HepG2 (cell line): ENCODE measurements at regions not wholly inside any gene's neighbourhood (a gene's known extent, or its start where the extent isn't known, plus 50 kb on each side); places are given as distances from the start of the nearest gene placed in this dataset.

ENCODE experiments used
- ATAC-seq: fragments of 200-7000 bp; cut with Tn5 transposase; 3 replicates; pipeline ENCODE4 v1.9.1; 2020; ENCODE audit warnings: mild to moderate bottlenecking, moderate library complexity
- BruUV-seq: library from RNA; stranded (reverse); fragments of 400-500 nt; replicated peaks from 2 replicates; lab custom pipeline; 2021; lab: Mats Ljungman, UMichigan
- CTCF ChIA-PET: fragments of 300-600 bp; formaldehyde crosslinking; extraction: SDS; loops from one replicate; lab custom pipeline; 2021; ENCODE audit warnings: low total read pairs, inconsistent platforms, low intra/inter-chr PET ratio; lab: Yijun Ruan, JAX
- POLR2A ChIA-PET: fragments of 350-600 bp; sonication (Branson Sonifier 250); formaldehyde crosslinking; loops from one replicate; lab custom pipeline; 2020; ENCODE audit warnings: antibody characterized with exemption, inconsistent platforms; lab: Yijun Ruan, JAX
- DNase-seq: peaks from one replicate; pipeline ENCODE4 v3.0.0-alpha.2; 2015; ENCODE audit warnings: low spot score
- FAIRE-seq: peaks from 3 replicates; lab custom pipeline; 2011; peaks lifted over from hg19 to GRCh38; lab: Jason Lieb, UNC
- H2AFZ ChIP-seq: one replicate; pipeline ENCODE4 v1.6.1; 2011; ENCODE audit warnings: low read length, inconsistent platforms
- H3K27ac ChIP-seq: fragments of 300-600 bp; 3 replicates; pipeline ENCODE4 v1.8.0; 2011; ENCODE audit warnings: mixed run types, mild to moderate bottlenecking, mixed read lengths, low read length, inconsistent platforms; ENCODE audit not compliant: insufficient read depth; ENCODE audit errors: extremely low read length
- H3K27me3 ChIP-seq, 2 experiments: fragments of 200-600 bp in 1 of 2; 2 replicates in 1 of 2; 3 replicates in 1 of 2; pipeline versions ENCODE4 v1.6.0 to v1.8.0; 2011; ENCODE audit warnings: low read length in 2 of 2, mild to moderate bottlenecking in 2 of 2, moderate library complexity in 2 of 2, inconsistent platforms in 1 of 2; ENCODE audit not compliant: insufficient read depth in 2 of 2, control insufficient read depth in 1 of 2
- H3K36me3 ChIP-seq, 2 experiments: fragments of 200-600 bp in 1 of 2; replicated peaks in 1 of 2; 2 replicates in 1 of 2; 3 replicates in 1 of 2; pipeline versions ENCODE4 v1.5.1 to v1.8.0; 2011; ENCODE audit warnings: low read length in 2 of 2, inconsistent platforms in 1 of 2; ENCODE audit not compliant: insufficient read depth in 2 of 2, control insufficient read depth in 1 of 2
- H3K4me1 ChIP-seq: 2 replicates; pipeline ENCODE4 v1.5.1; 2012; ENCODE audit warnings: low read length, inconsistent platforms; ENCODE audit not compliant: insufficient read depth
- H3K4me2 ChIP-seq: 2 replicates; pipeline ENCODE4 v1.6.0; 2011; ENCODE audit warnings: low read depth, low read length, inconsistent platforms
- H3K4me3 ChIP-seq, 3 experiments: fragments of 200-600 bp in 1 of 3; sonication (generic), shearing (Covaris generic) in 1 of 3; replicated peaks in 1 of 3; 2 replicates each; pipeline ENCODE4 v1.5.1; 2011 to 2016; ENCODE audit warnings: low read length in 3 of 3, inconsistent platforms in 2 of 3, low read depth in 2 of 3, mild to moderate bottlenecking in 2 of 3, control low read depth in 1 of 3, mixed read lengths in 1 of 3; ENCODE audit not compliant: insufficient read depth in 1 of 3
- H3K79me2 ChIP-seq: one replicate; pipeline ENCODE4 v1.6.1; 2011; ENCODE audit warnings: low read length, inconsistent platforms; ENCODE audit not compliant: insufficient read depth
- H3K9ac ChIP-seq: 2 replicates; pipeline ENCODE4 v1.6.0; 2011; ENCODE audit warnings: mild to moderate bottlenecking, low read depth, low read length, inconsistent platforms; ENCODE audit not compliant: insufficient read depth
- H3K9me3 ChIP-seq: 2 replicates; pipeline ENCODE4 v1.5.1; 2012; ENCODE audit warnings: mild to moderate bottlenecking, low read length
- H4K20me1 ChIP-seq: 2 replicates; pipeline ENCODE4 v1.6.0; 2011; ENCODE audit warnings: inconsistent platforms, mild to moderate bottlenecking, low read length, moderate library complexity; ENCODE audit not compliant: insufficient read depth
- CHD4 ChIP-seq: fragments of 200-600 bp; sonication (generic); IDR thresholded peaks from 2 replicates; pipeline ENCODE4 v1.7.0; 2017; ENCODE audit warnings: mild to moderate bottlenecking, low read length, borderline replicate concordance
- ETV6 ChIP-seq: sonication (generic); formaldehyde crosslinking; conservative IDR thresholded peaks from 2 replicates; pipeline ENCODE4 v1.4.0; 2020; ENCODE audit warnings: missing genetic modification reagents
- FOXK2 ChIP-seq: fragments of 450-650 bp; IDR thresholded peaks from 2 replicates; pipeline ENCODE4 v1.6.1; 2016
- HNF4G ChIP-seq, 2 experiments: sonication (generic) in 1 of 2; formaldehyde crosslinking in 1 of 2; IDR thresholded peaks; 2 replicates each; pipeline versions ENCODE4 v1.4.0 to v1.6.1; 2011 to 2020; ENCODE audit warnings: borderline replicate concordance in 2 of 2, low read depth in 2 of 2, mild to moderate bottlenecking in 2 of 2, low read length in 1 of 2, missing genetic modification reagents in 1 of 2, moderate library complexity in 1 of 2
- RXRB ChIP-seq: IDR thresholded peaks from 2 replicates; pipeline ENCODE4 v1.6.1; 2016; ENCODE audit warnings: borderline replicate concordance, missing genetic modification reagents, missing compliant biosample characterization
- SRSF4 ChIP-seq: fragments of 200-400 bp; formaldehyde crosslinking; IDR thresholded peaks from one replicate; pipeline ENCODE4 v1.6.1; 2018; ENCODE audit warnings: mild to moderate bottlenecking, low read depth, low read length, moderate library complexity; ENCODE audit not compliant: poor library complexity, severe bottlenecking
- SRY ChIP-seq: sonication (generic); formaldehyde crosslinking; IDR thresholded peaks from 2 replicates; pipeline ENCODE4 v1.8.0; 2022; ENCODE audit warnings: mild to moderate bottlenecking, missing genetic modification reagents
- STAG1 ChIP-seq: sonication (generic); formaldehyde crosslinking; IDR thresholded peaks from 2 replicates; pipeline ENCODE4 v1.4.0; 2020; ENCODE audit warnings: missing genetic modification reagents
- YEATS2 ChIP-seq: sonication (generic); formaldehyde crosslinking; IDR thresholded peaks from 2 replicates; pipeline ENCODE4 v1.4.0; 2020; ENCODE audit warnings: missing genetic modification reagents, borderline replicate concordance
- ZNF282 ChIP-seq: fragments of 450-650 bp; IDR thresholded peaks from 2 replicates; pipeline ENCODE4 v1.6.1; 2018; ENCODE audit not compliant: partially characterized antibody
- ZNF350 ChIP-seq: sonication (generic); formaldehyde crosslinking; IDR thresholded peaks from 2 replicates; pipeline ENCODE4 v1.4.0; 2020; ENCODE audit warnings: mild to moderate bottlenecking, low read depth, missing genetic modification reagents, borderline replicate concordance
- ZNF672 ChIP-seq: sonication (generic); formaldehyde crosslinking; IDR thresholded peaks from 2 replicates; pipeline ENCODE4 v1.8.1; 2022; ENCODE audit warnings: missing genetic modification reagents
- ZNF724P ChIP-seq: sonication (generic); formaldehyde crosslinking; IDR thresholded peaks from 2 replicates; pipeline ENCODE4 v1.8.0; 2022; ENCODE audit warnings: missing genetic modification reagents, borderline replicate concordance
- WGBS: methylation state at CpG from one replicate; pipeline ENCODE4 v1.1.6; 2017; ENCODE audit warnings: low lambda C conversion rate; 5-methylcytosine and 5-hydroxymethylcytosine counted together
- in situ Hi-C: cut with HindIII; loops from 2 replicates; pipeline ENCODE4 v1.10.0; 2017; ENCODE audit warnings: low pct_unique_long_range_greater_than_20kb; ENCODE audit not compliant: extremely low pct_ligation_motif_present
- intact Hi-C: fragments of 100-400 bp; cut with micrococcal nuclease; formaldehyde crosslinking; loops from one replicate; pipeline ENCODE4 v1.10.0; 2022; ENCODE audit not compliant: unreplicated experiment
- TF ChIP-seq, protein P1 (sequence below): sonication (generic); formaldehyde crosslinking; IDR thresholded peaks from 2 replicates; pipeline ENCODE4 v1.5.0; 2020; ENCODE audit warnings: missing genetic modification reagents
- TF ChIP-seq, protein P2 (sequence below): sonication (generic); formaldehyde crosslinking; IDR thresholded peaks from 2 replicates; pipeline ENCODE4 v1.4.0; 2020; ENCODE audit warnings: missing genetic modification reagents

DNA sequence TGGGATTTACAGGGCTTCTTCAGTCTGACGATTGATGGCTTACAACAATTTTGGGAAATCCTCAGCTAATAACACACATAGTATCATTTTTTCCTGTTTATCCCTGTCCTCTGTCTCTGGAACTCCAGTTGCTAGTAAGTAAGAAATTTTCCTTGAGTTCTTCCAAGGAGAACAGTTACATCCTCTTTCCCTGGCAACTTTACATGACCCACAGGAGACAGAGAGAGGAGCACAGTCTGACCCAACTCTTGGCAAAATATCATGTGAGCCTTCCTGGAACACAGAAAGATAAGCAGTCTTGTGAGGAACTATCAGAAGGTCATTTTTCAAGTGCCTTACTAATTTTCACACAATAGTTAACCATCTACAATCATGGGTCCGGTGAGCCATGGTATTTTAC lies 578.7 kb upstream of the PABPC4L start (continued):
- TF ChIP-seq ZNF672 (CRISPR knock-in tag): no peak
- no peak for TF ChIP-seq ZNF282
- no peak for TF ChIP-seq CHD4
- no peak for TF ChIP-seq SRY (CRISPR knock-in tag)

- FAIRE-seq (no peak), DNase-seq (no peak), ATAC-seq (no peak)
- Histone ChIP-seq H3K4me3 (no peak overlapping the region), H4K20me1 (no peaks in the 10 kb centered on the region), H3K36me3 (no peaks in the 10 kb centered on the region), H3K79me2 (no peaks in the 10 kb centered on the region), H3K27ac (no peak overlapping the region), H3K9me3 (no peaks in the 10 kb centered on the region), H3K4me1 (no peaks in the 10 kb centered on the region), H3K9ac (no peak overlapping the region), H3K27me3 (no peaks in the 10 kb centered on the region), H3K4me2 (no peak overlapping the region), H2AFZ (no peak overlapping the region)
- TF ChIP-seq STAG1 (CRISPR knock-in tag) (peak; percentile 20; the same call in 1 of the 2 replicates), FOXK2 (no peak)
- in situ Hi-C loops (no loop called here), intact Hi-C loops (loop anchor here (1.0 kb wide), 1 partner anchor 307 kb away; no protein-coding TSS in a partner anchor)
- BruUV-seq: no TSS peak
- POLR2A ChIA-PET: no interaction called here
- 0% methylated on average over 2 of the region's 2 CpGs for WGBS
- CTCF ChIA-PET: no interaction called here
Measured at GRCh38 chr4:134777606-134778005, 576.0 kb upstream of the PABPC4L start.

GRCh38 chr4:134773497-134774000 lies 572.0 kb upstream of the PABPC4L start:
- no peaks in the 10 kb centered on the region for H3K9me3 ChIP-seq
- no peak for DNase-seq
- WGBS: 0% methylated on average over 3 of the region's 4 CpGs
- H3K4me2 ChIP-seq: no peak overlapping the region
- no peak for FAIRE-seq
- H3K79me2 ChIP-seq: no peaks in the 10 kb centered on the region
- H3K27me3 ChIP-seq: no peaks in the 10 kb centered on the region
- H2AFZ ChIP-seq: no peak overlapping the region
- no peaks in the 10 kb centered on the region for H4K20me1 ChIP-seq
- H3K27ac ChIP-seq: no peak overlapping the region
- CTCF ChIA-PET: no interaction called here
- no peak for ATAC-seq
- no peak overlapping the region for H3K9ac ChIP-seq
- no peaks in the 10 kb centered on the region for H3K4me1 ChIP-seq
- in situ Hi-C loops: no loop called here
- intact Hi-C loops: no loop called here
- no peak overlapping the region for H3K4me3 ChIP-seq
- no TSS peak for BruUV-seq
- H3K36me3 ChIP-seq: no peaks in the 10 kb centered on the region
- POLR2A ChIA-PET: no interaction called here
- TF ChIP-seq, protein P1, sequence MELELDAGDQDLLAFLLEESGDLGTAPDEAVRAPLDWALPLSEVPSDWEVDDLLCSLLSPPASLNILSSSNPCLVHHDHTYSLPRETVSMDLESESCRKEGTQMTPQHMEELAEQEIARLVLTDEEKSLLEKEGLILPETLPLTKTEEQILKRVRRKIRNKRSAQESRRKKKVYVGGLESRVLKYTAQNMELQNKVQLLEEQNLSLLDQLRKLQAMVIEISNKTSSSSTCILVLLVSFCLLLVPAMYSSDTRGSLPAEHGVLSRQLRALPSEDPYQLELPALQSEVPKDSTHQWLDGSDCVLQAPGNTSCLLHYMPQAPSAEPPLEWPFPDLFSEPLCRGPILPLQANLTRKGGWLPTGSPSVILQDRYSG (CRISPR knock-in tag): no peak
- TF ChIP-seq RXRB (CRISPR knock-in tag) (no peak), ZNF350 (CRISPR knock-in tag) (no peak), ETV6 (CRISPR knock-in tag) (no peak), HNF4G (IDR thresholded peaks at IDR 0.05; ENCODE audit: borderline replicate concordance, low read depth, low read length) (no peak), HNF4G (CRISPR knock-in tag; IDR thresholded peaks at IDR 0.05; ENCODE audit: borderline replicate concordance, low read depth) (no peak), YEATS2 (CRISPR knock-in tag) (no peak), SRSF4 (no peak), ZNF724P (CRISPR knock-in tag) (no peak)
- TF ChIP-seq, protein P2, sequence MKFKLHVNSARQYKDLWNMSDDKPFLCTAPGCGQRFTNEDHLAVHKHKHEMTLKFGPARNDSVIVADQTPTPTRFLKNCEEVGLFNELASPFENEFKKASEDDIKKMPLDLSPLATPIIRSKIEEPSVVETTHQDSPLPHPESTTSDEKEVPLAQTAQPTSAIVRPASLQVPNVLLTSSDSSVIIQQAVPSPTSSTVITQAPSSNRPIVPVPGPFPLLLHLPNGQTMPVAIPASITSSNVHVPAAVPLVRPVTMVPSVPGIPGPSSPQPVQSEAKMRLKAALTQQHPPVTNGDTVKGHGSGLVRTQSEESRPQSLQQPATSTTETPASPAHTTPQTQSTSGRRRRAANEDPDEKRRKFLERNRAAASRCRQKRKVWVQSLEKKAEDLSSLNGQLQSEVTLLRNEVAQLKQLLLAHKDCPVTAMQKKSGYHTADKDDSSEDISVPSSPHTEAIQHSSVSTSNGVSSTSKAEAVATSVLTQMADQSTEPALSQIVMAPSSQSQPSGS (CRISPR knock-in tag): no peak
